ENCODE measurements at regions not wholly inside any gene's neighbourhood (a gene's known extent, or its start where the extent isn't known, plus 50 kb on each side); places are given as distances from the start of the nearest gene placed in this dataset.
"Not testable (repeated sequence)": the region's sequence is repeated elsewhere in the genome, so short reads cannot be mapped to it uniquely, and the experiment has no call there.

DNA sequence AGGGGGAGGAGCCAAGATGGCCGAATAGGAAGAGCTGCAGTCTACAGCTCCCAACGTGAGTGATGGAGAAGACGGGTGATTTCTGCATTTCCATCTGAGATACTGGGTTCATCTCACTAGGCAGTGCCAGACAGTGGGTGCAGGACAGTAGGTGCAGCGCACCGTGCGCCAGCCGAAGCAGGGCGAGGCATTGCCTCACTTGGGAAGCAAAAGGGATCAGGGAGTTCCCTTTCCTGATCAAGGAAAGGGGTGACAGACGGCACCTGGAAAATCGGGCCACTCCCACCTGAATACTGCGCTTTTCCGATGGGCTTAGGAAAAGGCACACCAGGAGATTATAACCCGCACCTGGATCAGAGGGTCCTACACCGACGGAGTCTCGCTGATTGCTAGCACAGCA, 121.1 kb upstream of the SESTD1 start:
- DNase-seq (ENCODE audit: low read depth), result not testable (repeated sequence)

DNA sequence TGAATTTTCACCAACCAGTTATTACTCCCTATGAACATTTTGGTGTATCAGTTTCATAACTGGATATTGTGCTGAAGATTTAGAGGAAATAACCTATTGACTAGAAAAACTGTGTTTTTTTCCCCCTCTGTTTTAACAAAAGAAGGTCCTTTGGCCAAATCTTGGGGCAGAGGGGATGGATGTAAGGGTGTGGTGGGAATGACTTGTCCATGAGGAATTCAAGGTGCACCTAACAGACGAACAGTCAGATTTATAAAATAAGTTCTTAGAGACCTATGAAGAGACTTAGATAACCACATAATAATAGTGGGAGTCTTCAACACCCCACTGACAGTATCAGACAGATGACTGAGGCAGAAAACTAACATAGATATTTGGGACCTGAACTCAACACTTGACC, 119.3 kb upstream of the SESTD1 start:
- DNase-seq (ENCODE audit: low read depth), result no peak

DNA sequence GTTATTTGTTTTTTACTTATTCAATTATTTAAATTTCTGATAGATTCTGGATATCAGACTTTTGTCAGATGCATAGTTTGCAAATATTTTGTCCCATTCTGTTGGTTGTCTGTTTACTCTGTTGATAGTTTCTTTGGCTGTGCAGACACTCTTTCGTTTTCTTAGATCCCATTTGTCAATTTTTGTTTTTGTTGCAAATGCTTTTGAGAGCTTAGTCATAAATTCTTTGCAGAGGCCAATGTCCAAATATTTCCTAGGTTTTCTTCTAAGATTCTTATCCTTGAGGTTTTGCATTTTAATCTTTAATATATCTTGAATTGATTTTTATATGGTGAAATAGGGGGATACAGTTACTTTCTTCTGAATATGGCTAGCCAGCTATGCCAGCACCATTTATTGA, 112.7 kb upstream of the SESTD1 start:
- peak; percentile 8 for DNase-seq (ENCODE audit: low read depth)

DNA sequence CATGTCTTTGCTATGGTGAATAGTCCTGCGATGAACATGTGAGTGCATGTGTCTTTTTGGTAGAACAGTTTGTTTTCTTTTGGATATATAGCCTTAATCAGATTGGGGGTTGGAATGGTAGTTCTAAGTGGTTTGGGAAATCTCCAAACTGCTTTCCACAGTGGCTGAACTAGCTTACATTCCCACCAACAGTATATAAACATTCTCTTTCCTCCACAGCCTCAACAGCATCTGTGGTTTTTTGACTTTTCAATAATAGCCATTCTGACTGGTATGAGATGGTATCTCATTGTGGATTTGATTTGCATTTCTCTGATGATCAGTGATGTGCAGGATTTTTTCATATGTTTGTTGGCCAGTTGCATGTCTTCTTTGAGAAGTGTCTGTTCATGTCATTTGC, 112.2 kb upstream of the SESTD1 start:
- DNase-seq (ENCODE audit: low read depth), result peak; percentile 23

DNA sequence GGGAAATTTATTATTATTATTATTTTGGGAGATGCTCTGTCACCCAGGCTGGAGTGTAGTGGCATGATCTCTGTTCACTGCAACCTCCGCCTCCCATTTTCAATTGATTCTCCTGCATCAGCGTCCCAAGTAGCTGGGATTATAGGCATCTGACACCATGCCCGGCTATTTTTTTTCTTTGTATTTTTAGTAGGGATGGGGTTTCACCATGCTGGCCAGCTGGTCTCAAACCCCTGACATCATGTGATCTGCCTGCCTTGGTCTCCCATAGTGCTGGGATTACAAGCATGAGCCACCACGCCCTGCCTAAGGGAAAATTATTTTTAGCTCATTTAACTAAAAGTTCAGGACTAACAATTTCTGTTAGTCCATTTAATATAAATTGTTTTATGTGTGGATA, 109.2 kb upstream of the SESTD1 start:
- no peak for DNase-seq (ENCODE audit: low read depth)

DNA sequence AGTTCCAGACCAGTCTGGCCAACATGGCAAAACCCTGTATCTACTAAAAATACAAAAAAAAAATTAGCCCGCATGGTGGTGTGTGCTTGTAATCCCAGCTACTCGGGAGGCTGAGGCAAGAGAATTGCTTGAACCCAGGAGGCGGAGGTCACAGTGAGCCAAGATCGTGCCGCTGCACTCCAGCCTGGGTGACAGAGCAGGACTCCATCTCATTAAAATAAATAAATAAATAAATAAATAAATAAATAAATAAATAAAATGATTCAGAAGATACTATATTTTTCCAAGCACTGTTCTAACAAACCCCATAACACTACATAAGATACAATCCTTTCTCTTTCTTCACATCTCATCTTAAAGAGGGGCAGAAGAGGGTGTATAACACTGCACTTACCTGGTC, 100.9 kb upstream of the SESTD1 start:
- DNase-seq (ENCODE audit: low read depth), result not testable (repeated sequence)

DNA sequence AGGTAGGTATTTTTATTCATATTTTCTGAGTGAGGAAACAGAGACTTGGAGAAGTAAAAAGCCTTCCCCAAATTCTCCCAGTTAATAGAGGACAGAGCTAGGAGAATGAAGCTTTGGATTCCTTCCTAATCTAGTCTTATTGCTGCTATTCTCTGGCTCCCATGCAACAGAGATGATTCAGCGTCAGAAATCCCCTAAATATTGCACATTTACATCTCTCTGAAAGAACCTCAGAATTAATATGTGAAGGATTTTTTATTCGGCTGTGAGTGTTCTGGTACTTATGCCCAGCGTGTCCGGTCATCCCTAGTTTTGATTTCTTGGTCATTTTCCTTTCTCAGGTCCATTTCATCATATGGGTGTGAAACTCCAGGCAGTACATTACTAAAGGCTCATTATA, 91.2 kb upstream of the SESTD1 start:
- DNase-seq (ENCODE audit: low read depth), result peak; percentile 30

DNA sequence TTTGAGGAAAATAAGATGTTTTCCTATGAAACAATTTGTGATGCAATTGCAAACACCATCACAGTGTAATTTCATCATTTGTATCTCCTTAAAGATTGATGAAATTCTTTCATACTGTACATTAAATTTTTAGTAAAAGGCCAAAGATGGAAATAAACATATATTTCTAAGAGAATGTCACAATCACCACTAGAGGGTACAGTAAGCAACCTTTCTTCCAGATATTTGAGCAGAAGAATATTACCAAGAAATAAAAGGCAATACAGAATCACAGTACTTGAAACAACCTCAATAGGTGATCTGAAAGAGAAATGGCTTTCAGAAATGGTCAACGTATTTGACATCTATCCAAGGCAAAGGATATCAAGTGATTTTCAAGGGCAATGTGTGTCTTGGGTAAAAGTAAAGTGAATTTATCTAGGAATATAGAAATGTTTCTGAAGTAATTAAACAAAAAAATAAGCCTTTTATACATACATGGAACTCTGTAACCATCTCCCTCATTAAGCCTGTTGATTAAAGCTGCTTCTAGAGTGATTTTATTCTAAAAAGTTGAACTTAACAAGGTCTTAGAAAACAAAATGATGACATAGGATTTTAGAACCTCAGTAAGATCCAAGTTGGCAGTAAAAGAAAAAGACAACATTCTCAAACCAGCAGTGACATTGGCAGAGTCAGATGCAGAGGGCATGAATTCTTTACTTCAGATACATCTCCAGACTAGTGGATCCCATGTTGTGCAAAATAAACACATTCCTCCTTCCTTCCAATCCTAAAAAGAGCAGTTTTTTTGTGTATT, 90.3 kb upstream of the SESTD1 start:
- no peak for DNase-seq (ENCODE audit: low read depth)

DNA sequence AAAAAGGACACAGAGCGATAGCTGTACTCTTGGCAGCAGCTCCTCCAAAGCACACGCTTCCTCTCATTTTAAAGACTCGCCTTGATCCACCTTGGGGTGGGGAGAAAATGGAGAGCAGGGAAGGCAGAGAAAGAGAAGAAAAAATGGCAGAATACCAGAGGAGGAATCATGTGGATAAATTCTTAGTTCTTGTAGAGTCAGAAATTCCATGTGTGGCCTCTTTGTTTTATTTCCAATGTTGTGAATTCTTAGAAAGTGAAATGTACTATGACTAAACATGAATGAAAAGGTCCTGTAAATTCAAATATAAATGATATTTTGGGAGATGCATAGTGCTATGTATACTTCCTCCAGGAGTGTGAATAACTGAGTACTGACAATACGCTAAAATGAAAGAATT, 89.7 kb upstream of the SESTD1 start:
- no peak for DNase-seq (ENCODE audit: low read depth)

DNA sequence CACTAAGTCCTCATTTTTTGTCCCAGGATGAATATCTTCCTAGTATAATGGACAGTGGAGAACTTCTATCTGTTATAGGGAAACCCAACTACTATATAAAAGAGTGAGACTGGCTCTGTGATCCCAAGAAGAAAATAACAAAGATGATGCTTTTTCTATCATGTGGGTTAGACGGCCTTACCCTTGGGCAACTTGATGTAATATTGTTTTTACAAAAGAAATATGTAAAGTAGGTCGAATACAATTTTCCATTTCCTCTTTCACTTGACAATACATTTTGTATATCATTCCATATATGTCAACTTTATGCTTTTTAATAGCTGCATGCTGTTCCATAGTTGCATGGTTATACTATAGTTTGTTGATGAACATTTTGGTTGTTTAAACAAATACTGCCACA, 87.5 kb upstream of the SESTD1 start:
- no peak for DNase-seq (ENCODE audit: low read depth)

DNA sequence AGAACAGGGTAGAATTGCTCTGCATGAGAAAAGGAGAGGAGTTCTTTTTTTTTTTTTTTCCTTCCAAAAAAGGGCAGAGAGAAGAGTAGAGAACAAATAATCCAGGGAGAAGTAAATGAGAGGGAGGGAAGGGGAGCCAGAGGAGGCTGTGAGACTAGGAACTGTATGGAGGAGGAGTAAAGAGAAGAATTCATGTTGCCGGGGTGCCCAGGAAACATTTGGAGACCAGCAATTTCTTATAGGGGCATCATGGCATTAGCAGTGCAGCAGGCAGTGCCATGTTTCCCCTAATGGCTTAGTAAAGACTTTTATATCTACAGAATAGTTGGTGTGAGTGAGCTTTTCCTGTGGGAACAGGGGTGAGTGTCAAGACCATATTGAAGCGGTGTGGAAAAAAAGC, 86.4 kb upstream of the SESTD1 start:
- DNase-seq (ENCODE audit: low read depth), result no peak

DNA sequence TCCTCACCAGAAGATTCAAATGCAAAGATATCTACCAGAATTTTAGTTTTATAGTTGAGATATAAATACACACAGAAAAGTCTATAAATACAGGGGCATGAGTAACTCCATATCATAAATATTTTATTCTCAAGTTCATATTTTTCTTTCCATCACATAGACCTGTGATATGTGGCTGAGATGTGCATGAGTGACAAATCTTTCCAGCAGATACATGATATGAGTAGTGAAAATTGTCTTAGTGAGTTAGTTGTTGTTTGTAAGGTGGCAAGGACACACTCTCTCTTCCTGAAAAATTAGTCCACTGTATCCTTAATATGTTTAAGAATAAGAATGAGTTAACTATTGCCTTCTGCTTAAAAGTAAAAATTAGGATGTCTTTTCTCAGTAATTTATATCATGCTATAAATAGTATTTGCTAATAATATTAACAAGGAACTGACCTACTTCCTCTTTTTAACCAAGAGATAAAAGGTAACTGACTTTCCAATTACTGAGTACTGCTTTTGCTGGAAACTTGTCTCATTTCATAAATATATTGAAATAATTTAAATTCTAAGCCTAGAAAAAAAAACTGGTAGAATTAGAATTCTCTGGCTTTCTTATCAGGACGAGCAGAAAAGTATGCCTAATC, 85.2 kb upstream of the SESTD1 start:
- DNase-seq (ENCODE audit: low read depth), result no peak

DNA sequence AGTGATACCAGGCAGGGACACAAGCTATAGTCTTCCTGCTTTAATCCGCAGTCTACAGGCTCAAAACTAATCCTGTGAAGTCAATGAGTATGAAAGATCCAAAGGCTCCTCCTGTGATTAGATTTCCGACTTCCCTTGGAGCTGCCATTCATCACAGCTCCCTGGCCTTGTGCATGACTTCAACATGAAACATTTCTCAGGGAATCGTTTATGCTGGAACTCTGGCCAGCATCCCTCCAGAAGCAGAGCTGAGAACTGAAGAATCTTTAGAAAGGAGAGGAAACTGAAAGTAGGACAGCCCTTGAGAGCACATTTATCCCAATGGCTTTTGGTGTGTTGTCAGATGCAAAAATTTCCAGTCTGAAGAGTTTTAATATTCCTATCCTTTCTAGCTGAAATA, 84.3 kb upstream of the SESTD1 start:
- DNase-seq (ENCODE audit: low read depth), result peak; percentile 20

DNA sequence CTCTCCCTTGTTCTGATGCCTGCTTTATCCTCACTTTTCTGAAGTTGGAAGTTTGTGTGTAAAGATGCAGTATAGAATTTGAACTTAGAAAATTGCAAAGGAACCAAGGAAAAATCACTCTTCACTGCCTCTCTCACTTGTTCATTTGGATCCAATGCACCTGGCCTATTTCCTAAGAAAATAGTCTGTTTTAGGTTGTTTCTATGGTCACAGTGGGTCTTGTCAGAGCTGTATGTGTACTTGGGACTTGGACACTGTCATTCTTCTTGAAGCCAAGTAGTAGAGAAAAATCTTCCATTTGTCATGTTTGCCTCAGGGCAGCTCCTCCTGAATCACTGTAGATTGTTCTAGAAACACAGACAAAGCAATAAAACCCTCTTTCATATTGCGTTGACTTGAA, 80.3 kb upstream of the SESTD1 start:
- DNase-seq (ENCODE audit: low read depth), result no peak

DNA sequence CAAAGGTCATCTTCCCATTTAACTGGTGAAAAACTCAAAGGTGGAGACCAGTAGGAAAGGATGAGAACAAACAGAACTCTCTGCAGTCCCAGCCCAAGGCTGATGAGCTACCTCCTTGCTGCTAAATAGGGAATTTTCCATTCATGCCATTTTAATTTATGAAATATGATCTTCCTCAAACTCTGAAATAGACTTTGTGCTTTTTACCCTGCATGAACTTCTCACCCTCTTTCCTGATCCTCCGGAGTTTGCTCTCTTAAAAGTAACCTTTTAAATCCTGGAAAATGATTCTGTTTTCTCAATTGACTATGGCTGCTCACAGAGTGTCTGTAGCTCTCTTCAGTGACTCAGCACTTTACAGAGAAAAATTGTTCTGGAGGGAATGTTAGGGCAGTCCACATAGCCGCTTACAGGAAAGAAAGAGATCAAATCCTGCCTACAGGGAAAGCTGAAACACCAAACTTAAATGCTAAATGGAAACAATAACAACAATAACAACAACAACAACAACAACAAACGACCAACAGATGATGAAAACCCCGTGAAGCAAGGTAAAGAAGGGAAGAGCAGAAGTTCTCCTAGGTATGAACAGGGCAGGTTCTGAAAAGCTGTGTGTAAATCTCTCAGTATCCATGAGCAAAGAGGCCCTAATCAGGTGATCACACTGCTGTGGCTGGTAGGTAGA, 79.8 kb upstream of the SESTD1 start:
- peak; percentile 38 for DNase-seq (ENCODE audit: low read depth)

DNA sequence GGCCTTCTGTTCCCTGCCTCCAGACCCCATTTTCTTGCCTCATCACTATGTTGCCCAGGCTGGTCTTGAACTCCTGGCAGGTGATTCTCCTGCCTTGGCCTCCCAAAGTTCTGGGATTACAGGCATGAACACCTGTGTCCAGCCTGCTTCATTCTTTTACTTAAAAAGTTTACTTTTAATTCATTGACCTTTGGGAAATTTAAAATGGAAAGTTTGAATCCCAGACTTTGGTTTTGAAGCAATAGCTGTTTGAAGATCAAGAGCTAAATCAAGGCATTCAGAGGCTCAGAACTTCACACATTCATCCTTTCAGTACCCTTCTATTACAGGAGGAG, 79.3 kb upstream of the SESTD1 start:
- DNase-seq (ENCODE audit: low read depth), result no peak

DNA sequence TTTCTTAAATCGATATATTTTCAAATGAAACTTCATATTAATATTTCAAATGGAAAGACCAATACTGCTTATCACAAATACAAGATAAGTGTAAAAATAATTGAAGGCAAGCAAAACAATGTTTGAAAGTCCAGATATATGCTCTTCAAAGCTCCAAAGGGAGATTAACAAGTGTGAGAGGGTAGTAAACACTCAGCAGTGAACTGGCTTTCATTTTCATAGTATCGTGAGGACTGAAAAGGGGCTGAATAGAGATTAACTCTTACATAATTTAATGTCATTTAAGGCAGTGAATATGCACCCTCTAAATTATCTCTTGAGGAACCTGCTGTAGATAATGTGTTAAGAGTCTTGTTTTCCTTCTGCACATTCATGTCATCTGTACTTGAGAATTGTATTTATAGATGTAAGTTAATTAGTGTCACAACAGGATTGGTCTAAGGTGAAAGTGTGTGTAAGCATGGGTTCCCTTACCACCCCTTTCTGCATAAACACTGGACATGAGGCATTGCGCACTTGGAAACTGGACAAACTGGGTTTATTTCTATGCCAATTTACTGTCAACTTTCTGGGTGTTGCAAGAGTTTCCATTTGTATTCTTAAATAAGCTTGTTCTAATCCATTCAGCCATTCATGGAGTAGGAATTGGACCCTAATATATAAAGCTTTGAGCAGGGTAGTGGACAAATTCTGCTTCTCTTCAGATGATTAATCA, 76.7 kb upstream of the SESTD1 start:
- no peak for DNase-seq (ENCODE audit: low read depth)

DNA sequence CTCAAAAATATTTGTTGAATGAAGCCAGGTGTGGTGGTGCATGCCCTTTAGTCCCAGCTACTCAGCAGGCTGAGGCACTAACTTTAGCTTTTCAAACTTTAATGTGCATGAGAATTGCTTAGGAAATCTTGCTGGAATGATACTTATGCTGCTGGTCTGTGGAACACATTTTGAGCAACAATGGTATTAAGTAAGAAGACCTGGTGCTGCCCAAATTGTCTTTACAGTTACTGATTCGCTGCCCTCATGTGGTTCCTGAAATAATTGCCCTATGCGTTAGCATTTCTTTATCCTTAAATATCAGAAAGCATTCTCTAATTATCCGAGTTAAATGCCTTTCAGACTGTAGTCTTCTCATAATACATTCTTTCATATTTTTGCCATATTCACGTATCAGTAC, 76.0 kb upstream of the SESTD1 start:
- DNase-seq (ENCODE audit: low read depth), result peak; percentile 33

DNA sequence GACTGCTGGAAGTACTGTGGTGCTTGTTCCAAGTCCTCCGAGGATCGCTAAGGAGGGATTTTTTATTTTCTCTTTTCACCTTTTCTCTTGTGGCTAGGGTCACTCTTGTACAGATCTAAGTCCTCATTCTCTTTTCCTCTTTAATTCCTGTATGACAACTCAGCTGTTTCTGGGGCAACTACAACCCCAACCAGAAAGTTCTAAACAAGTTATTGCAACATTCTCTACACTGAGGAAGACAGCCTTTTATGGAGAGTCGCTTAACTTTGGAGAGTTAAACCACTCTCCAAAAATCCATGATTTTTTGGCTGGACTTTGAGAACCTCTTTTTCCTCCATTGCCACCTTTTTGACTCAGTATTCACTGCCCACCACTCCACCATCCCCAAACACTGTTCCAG, 74.0 kb upstream of the SESTD1 start:
- DNase-seq (ENCODE audit: low read depth), result peak; percentile 44

DNA sequence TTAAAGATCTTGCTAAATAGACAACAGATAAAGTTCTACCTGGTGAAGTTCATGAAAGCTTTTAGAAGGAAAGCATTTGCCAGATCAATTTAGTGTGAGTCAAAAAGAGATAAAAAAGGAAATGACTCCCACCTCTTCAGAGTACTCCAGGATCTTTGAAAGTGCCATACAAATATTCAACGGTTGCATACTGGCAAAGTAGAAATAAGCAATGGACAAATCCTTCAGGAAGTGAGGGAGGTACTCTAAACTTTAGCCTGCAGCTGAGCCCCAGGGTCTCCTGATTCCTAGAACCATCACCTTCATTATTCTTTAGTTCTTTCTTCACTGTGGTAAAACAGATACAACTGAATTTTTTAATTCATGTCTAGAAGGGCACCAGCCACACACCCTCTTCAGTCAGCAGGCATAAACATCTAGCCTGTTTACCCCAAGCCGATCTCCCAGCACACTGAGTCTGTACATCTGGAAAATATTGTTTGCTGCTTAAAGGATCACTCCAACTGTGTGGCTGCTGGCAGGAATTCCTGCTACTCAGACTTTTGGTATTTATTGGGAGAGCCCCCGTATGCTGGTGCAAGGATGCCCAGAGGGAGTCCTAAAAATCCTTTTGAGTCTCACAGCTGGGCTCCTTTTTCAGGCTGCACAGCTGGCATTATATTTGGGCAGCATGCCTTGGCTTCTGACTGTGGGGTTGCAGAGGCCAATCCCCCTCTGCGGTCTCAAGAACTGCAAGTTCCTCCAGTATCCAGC, 72.3 kb upstream of the SESTD1 start:
- DNase-seq (ENCODE audit: low read depth), result no peak

DNA sequence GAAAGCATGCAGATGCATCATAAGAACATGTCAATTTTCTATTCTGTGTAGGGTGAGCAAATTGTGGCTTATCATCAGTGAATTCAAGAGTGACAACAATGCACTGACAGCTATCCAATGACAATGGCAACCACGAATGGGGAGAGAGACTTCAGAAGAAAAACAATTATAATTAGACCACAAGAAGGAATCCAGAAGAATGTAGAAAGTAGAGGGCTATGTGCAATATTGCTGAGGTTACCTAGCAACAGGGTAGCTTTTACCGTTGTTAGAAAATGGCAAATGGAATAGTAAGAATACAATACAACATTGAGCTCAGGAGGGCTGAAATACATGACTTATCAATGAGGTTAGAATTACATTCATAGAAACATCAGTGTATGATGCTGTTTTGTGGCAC, 71.1 kb upstream of the SESTD1 start:
- DNase-seq (ENCODE audit: low read depth), result no peak

DNA sequence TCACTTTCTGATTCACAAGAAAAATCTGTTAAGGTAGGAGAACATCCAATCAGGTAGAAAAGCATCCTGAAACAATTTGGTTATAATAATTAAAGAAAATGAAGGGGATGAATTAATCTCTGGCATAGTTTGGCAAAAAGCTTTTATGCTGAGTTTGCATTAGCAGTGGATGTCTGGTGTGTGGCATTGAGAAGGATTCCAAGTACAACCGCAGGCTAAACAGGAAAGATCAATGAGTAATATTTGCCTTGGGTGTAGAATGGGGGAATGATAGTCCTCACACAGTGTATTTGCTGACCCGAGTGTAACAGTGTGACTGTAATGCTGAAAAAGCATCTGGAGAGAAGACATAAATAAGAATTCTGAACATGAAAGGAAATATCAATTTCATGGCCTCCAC, 68.3 kb upstream of the SESTD1 start:
- no peak for DNase-seq (ENCODE audit: low read depth)
